ENCODE measurements at regions not wholly inside any gene's neighbourhood (a gene's known extent, or its start where the extent isn't known, plus 50 kb on each side); places are given as distances from the start of the nearest gene placed in this dataset.
A peak's percentile ranks its signal among the peaks of the same experiment; 100 is the strongest.

- TF ChIP-seq CTCF (IDR thresholded peaks at IDR 0.05) = no peak
- ATAC-seq (ENCODE audit: low FRiP score) (no peak), DNase-seq (ENCODE audit: low spot score) (no peak)
Observed at GRCh38 chr13:31456056-31456455, 256.3 kb downstream of the B3GLCT start.

GRCh38 chr13:31460061-31460460, 260.3 kb downstream of the B3GLCT start:
- no peak for TF ChIP-seq CTCF (IDR thresholded peaks at IDR 0.05)
- no peak for ATAC-seq (ENCODE audit: low FRiP score)
- no peak for DNase-seq (ENCODE audit: low spot score)

- ATAC-seq (ENCODE audit: low FRiP score) (no peak), DNase-seq (ENCODE audit: low spot score) (no peak)
- TF ChIP-seq CTCF (IDR thresholded peaks at IDR 0.05) = no peak
Observed at GRCh38 chr13:31461923-31462322, 262.1 kb downstream of the B3GLCT start.

- no peak for ATAC-seq (ENCODE audit: low FRiP score)
Observed at GRCh38 chr13:31462766-31463165, 263.0 kb downstream of the B3GLCT start.

GRCh38 chr13:31468114-31468902, 268.5 kb downstream of the B3GLCT start:
- DNase-seq (ENCODE audit: low spot score) = no peak
- TF ChIP-seq CTCF (IDR thresholded peaks at IDR 0.05) = no peak
- no peak for ATAC-seq (ENCODE audit: low FRiP score)

More at GRCh38 chr13:31462766-31463165, 263.0 kb downstream of the B3GLCT start:
- TF ChIP-seq CTCF (IDR thresholded peaks at IDR 0.05) = no peak
- no peak for DNase-seq (ENCODE audit: low spot score)

- TF ChIP-seq CTCF (IDR thresholded peaks at IDR 0.05) = no peak
- no peak for ATAC-seq (ENCODE audit: low FRiP score)
- no peak for DNase-seq (ENCODE audit: low spot score)
Observed at GRCh38 chr13:31469377-31469776, 269.6 kb downstream of the B3GLCT start.

- TF ChIP-seq CTCF (IDR thresholded peaks at IDR 0.05) = no peak
- ATAC-seq (ENCODE audit: low FRiP score) (peak; percentile 73), DNase-seq (ENCODE audit: low spot score) (no peak)
Observed at GRCh38 chr13:31476266-31476665, 263.1 kb upstream of the RXFP2 start.

All from omental fat pad (tissue), 3 donors.